NCI-H748 treated with DMSO at 0.1 percent for 48 hours (cell line): ENCODE measurements at regions not wholly inside any gene's neighbourhood (a gene's known extent, or its start where the extent isn't known, plus 50 kb on each side); places are given as distances from the start of the nearest gene placed in this dataset.

Experiments
- DNase-seq: peaks from one replicate; lab custom pipeline; 2025; lab: John Stamatoyannopoulos, UW

GRCh38 chr12:84807249-84807648 lies 105.3 kb downstream of the SLC6A15 start:
- DNase-seq, result no peak

- DNase-seq, result no peak
Observed at GRCh38 chr12:84805474-84805858, 107.1 kb downstream of the SLC6A15 start.

- DNase-seq, result no peak
Observed at GRCh38 chr12:84804691-84805473, 107.7 kb downstream of the SLC6A15 start.

GRCh38 chr12:84803661-84804060 lies 108.9 kb downstream of the SLC6A15 start:
- DNase-seq, result no peak

- DNase-seq, result no peak
Observed at GRCh38 chr12:84802161-84802560, 110.4 kb downstream of the SLC6A15 start.

GRCh38 chr12:84793558-84794367 lies 118.8 kb downstream of the SLC6A15 start:
- DNase-seq, result no peak

GRCh38 chr12:84791444-84791843 lies 121.2 kb downstream of the SLC6A15 start:
- no peak for DNase-seq

- no peak for DNase-seq
Observed at GRCh38 chr12:84789184-84789583, 123.4 kb downstream of the SLC6A15 start.

GRCh38 chr12:84787253-84787652 lies 125.3 kb downstream of the SLC6A15 start:
- no peak for DNase-seq

GRCh38 chr12:84786622-84787021 lies 126.0 kb downstream of the SLC6A15 start:
- DNase-seq, result no peak

- no peak for DNase-seq
Observed at GRCh38 chr12:84785951-84786350, 126.6 kb downstream of the SLC6A15 start.

- no peak for DNase-seq
Observed at GRCh38 chr12:84785281-84785680, 127.3 kb downstream of the SLC6A15 start.

GRCh38 chr12:84779169-84779568 lies 133.4 kb downstream of the SLC6A15 start:
- DNase-seq, result no peak

GRCh38 chr12:84772281-84772680 lies 140.3 kb downstream of the SLC6A15 start:
- no peak for DNase-seq

GRCh38 chr12:84767079-84767478 lies 145.5 kb downstream of the SLC6A15 start:
- DNase-seq, result no peak

- no peak for DNase-seq
Observed at GRCh38 chr12:84766375-84766774, 146.2 kb downstream of the SLC6A15 start.

GRCh38 chr12:84764001-84764400 lies 148.6 kb downstream of the SLC6A15 start:
- DNase-seq, result no peak

- DNase-seq, result no peak
Observed at GRCh38 chr12:84763107-84763506, 149.5 kb downstream of the SLC6A15 start.

- DNase-seq, result no peak
Observed at GRCh38 chr12:84760091-84760865, 152.3 kb downstream of the SLC6A15 start.

GRCh38 chr12:84757978-84758377 lies 154.6 kb downstream of the SLC6A15 start:
- no peak for DNase-seq

GRCh38 chr12:84756961-84757360 lies 155.6 kb downstream of the SLC6A15 start:
- DNase-seq, result no peak

GRCh38 chr12:84745127-84745526 lies 167.5 kb downstream of the SLC6A15 start:
- no peak for DNase-seq

- DNase-seq, result no peak
Observed at GRCh38 chr12:84741692-84742091, 170.9 kb downstream of the SLC6A15 start.
